GM12864 (cell line): ENCODE measurements at regions not wholly inside any gene's neighbourhood (a gene's known extent, or its start where the extent isn't known, plus 50 kb on each side); places are given as distances from the start of the nearest gene placed in this dataset.

Experiments
- DNase-seq: peaks from one replicate; pipeline ENCODE4 v3.0.0-alpha.2; 2011; ENCODE audit warnings: low read depth
- H3K4me3 ChIP-seq: 2 replicates; pipeline ENCODE4 v1.5.1; 2011; ENCODE audit warnings: mild to moderate bottlenecking, low read depth, low read length, control low read depth
- TF ChIP-seq, protein P1 (sequence below): IDR thresholded peaks from 2 replicates; pipeline ENCODE4 v1.5.1; 2011; ENCODE audit warnings: low read depth, mild to moderate bottlenecking, moderate library complexity, low read length, control low read depth, inconsistent platforms; ENCODE audit errors: missing control alignments

DNA sequence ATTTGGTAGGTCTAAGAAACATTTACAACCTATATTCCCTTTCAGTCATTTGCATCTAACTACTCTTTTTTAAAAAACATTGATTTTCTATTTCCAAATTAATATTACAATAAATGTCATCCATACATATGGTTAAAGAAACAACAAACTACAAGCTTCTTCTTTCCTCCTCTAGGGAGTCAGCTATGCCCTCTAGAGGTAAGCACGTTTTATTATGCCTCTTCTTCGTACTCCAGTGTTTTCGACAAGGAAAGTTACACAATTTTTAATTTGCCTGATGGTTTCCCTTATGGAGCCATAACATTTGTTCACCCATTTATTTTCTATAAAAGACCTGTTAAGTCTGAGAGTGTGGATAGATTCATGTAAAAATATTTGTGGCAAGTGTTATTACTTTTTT, 183.4 kb upstream of the CDH7 start:
- DNase-seq: no peak
- TF ChIP-seq, protein P1, sequence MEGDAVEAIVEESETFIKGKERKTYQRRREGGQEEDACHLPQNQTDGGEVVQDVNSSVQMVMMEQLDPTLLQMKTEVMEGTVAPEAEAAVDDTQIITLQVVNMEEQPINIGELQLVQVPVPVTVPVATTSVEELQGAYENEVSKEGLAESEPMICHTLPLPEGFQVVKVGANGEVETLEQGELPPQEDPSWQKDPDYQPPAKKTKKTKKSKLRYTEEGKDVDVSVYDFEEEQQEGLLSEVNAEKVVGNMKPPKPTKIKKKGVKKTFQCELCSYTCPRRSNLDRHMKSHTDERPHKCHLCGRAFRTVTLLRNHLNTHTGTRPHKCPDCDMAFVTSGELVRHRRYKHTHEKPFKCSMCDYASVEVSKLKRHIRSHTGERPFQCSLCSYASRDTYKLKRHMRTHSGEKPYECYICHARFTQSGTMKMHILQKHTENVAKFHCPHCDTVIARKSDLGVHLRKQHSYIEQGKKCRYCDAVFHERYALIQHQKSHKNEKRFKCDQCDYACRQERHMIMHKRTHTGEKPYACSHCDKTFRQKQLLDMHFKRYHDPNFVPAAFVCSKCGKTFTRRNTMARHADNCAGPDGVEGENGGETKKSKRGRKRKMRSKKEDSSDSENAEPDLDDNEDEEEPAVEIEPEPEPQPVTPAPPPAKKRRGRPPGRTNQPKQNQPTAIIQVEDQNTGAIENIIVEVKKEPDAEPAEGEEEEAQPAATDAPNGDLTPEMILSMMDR: no peak

DNA sequence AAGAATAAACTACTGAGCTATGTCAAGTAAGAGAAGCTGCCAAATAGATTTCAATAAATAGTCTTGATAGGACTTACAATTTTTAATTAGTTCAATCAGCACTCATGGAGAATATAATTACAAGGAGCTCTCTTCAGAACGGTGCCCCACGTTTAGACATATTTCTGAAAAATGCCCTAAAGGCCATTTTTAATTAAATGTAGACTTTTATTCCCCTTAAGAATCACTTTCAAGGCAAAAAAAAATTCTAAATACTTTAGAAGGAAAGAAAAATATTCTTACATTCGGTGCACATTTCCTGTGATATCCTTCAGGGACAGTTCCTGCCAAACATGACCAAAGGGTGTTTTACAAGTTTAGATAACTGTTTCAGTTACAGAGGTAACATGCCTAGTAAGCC, 202.5 kb upstream of the CDH7 start:
- no peak for DNase-seq
- TF ChIP-seq, protein P1: no peak
- H3K4me3 ChIP-seq: no peak overlapping the region

More for the DNA sequence above, 183.4 kb upstream of the CDH7 start:
- H3K4me3 ChIP-seq: no peak overlapping the region

DNA sequence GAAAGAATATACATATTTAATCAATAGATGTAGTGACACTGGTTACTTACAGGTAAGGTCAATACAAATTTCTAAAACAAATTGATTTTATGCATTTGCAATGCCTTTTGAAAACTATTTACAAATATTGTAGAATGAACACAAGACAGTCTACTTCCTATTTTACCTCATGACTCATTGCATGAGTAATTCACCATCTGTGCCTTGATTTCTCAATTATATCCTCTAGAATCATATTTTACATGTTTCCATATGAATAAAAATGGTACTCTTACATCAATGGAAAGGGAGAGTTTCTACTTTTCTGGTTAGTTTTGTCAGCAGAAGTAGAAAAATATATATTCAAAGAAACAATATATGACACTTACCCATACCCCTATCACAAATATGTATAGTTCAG, 203.8 kb upstream of the CDH7 start:
- H3K4me3 ChIP-seq: no peak overlapping the region
- TF ChIP-seq, protein P1: no peak
- DNase-seq: no peak

DNA sequence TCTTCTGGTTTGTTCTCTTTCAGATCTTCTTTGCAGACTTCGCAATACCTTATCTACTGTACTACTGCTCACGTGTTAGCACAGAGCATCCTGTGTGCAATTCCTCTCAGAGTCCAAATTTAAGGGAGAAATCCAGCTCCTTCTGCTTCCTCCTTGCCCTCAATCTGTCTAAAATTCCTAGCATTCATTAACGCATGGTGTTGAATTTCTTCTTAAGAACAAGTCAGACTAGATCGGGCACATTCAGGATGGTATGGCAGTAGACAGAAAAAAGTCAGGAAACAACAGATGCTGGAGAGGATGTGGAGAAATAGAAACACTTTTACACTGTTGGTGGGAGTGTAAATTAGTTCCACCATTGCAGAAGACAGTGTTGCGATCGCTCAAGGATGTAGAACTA, 206.1 kb upstream of the CDH7 start:
- TF ChIP-seq, protein P1: no peak
- no peak for DNase-seq

DNA sequence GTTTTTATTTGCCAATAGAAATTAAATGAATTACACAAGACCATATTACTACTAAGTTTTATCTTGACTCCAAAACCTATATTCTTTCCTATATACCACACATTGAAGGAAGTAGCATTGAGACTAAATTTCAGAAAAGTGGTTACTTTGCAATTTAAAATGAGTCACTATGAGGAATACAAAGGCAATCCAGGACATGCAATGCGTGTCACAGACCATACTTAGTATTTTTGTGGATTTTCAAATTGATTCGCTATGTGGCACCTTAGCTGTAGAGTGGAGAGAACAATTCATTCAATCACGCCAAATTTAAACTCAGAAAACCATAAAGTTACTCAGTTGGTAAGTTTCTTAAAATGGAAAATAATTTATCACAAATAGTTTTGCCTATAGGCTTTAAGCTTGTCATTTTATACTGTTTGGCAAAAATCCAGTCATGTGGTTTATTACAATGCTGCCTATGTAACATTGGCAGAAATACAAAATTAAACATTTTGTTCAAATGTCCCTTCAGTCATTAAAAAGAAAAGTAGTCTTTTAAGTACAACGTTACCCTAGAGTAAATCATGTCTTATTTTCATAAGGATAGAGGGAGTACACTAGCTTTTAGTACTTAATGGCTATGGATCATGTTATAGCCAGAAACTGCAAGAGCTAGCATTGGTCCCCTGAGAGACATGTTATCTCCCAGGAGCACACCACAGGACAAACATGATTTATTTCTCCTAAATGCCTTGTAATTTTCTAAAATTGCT, 222.8 kb upstream of the CDH7 start:
- DNase-seq: no peak
- TF ChIP-seq, protein P1: no peak
- no peak overlapping the region for H3K4me3 ChIP-seq

More for the DNA sequence above, 206.1 kb upstream of the CDH7 start:
- no peak overlapping the region for H3K4me3 ChIP-seq

DNA sequence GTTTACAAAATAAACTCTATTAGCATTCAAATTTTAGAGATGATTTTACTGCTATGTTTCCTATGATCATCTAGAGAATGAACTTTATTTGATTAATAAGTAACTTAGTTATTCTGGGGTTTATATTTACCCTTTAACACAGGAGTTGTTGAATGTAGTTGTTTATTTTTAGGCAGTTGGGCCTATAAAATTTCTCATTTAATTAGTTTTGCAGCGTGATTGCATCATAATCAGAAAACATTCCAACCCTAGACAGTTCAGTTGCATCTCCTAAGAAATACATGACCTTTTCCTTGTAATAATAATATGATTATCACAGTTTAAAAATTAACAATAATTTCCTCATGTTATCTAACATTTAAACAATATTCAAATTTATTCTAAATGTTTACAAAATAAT, 224.7 kb upstream of the CDH7 start:
- TF ChIP-seq, protein P1: no peak
- H3K4me3 ChIP-seq: no peak overlapping the region
- DNase-seq: no peak

DNA sequence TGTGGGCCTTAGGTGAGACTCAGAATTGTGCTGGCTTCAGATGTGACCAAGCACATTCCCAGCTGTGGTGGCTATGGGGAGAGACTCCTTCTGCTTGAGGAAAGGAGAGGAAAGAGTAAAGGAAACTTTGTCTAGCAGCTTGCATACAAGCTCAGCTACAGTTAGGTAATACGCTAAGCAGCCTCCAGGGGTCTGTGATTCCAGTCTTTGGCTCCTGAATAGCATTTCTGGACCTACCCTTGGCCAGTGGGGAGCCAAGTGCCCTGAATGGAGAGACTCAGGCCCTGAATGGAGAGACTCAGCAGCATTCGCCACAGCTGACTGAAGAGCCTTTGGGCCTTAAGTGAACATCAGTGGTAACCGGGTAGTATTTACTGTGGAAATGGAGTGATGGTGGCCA, 227.4 kb upstream of the CDH7 start:
- no peak for DNase-seq
- no peak overlapping the region for H3K4me3 ChIP-seq
- TF ChIP-seq, protein P1: no peak
